ENCODE measurements at regions not wholly inside any gene's neighbourhood (a gene's known extent, or its start where the extent isn't known, plus 50 kb on each side); places are given as distances from the start of the nearest gene placed in this dataset.
A peak's percentile ranks its signal among the peaks of the same experiment; 100 is the strongest.

DNA sequence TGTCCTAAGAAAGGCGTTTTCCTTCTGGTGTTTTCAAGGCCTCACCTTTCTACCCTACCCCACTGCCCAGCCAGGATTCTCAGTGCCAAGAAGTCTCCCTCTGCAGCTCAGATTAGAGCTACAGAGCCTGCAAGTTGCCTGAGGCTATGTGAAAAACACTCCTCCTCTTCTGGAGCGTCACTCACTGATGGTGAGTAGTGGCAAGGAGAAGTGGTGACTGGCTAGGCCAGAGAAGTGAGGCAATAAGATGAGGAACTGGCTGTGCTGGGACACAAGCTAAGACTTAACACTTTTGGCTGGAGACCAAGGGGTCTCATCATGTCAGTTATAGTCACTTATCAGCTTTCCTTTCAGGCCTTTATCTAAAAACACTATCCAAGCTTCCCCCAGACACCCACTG, 86.7 kb upstream of the PRKAR2B start:
- DNase-seq (ENCODE audit: low read depth, low spot score), result no peak
- no peak for TF ChIP-seq ZNF274 (IDR thresholded peaks at IDR 0.05; ENCODE audit: low read depth, low read length)
- no peak for TF ChIP-seq SUZ12 (IDR thresholded peaks at IDR 0.05; ENCODE audit: extremely low read depth, insufficient read depth, insufficient read length)
- no peak for TF ChIP-seq YY1 (IDR thresholded peaks at IDR 0.05; ENCODE audit: insufficient read depth, insufficient read length)
- H3K4me1 ChIP-seq (ENCODE audit: insufficient read depth, insufficient read length), result peaks cover 8% of the 10 kb centered on the region
- H3K36me3 ChIP-seq (ENCODE audit: insufficient read depth, insufficient read length, low read length), result no peaks in the 10 kb centered on the region
- H3K27me3 ChIP-seq (ENCODE audit: insufficient read depth, insufficient read length), result no peaks in the 10 kb centered on the region
- no peaks in the 10 kb centered on the region for H3K9me3 ChIP-seq (ENCODE audit: insufficient read depth, low read length)
- H3K4me3 ChIP-seq (ENCODE audit: insufficient read length, low read depth), result no peak overlapping the region
- no peak overlapping the region for H3K9ac ChIP-seq (ENCODE audit: insufficient read length, low read depth)

DNA sequence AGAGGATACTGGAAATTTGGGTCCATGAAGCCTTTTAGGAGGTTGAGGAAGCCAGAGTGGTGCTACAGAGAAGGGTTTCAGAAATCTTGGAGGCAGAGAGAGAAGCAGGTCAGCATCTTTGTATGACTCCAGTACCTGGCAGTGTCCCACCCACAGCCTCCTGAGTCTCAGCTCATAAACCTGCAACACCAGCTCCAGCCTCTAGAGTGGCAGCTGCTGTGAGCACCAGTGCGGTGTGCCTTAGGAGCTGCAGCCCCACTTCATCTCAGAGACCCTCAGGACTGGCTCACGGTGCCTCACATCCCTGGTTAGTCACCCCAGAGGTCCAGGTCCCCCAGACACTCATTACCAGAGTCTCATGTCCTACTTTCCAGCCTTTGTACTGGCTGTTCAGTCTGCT, 84.8 kb upstream of the PRKAR2B start:
- H3K4me1 ChIP-seq (ENCODE audit: insufficient read depth, insufficient read length), result peaks cover 4% of the 10 kb centered on the region
- no peaks in the 10 kb centered on the region for H3K36me3 ChIP-seq (ENCODE audit: insufficient read depth, insufficient read length, low read length)
- H3K9ac ChIP-seq (ENCODE audit: insufficient read length, low read depth), result no peak overlapping the region
- peak; percentile 32 for DNase-seq (ENCODE audit: low read depth, low spot score)
- H3K27me3 ChIP-seq (ENCODE audit: insufficient read depth, insufficient read length), result no peaks in the 10 kb centered on the region
- no peak overlapping the region for H3K4me3 ChIP-seq (ENCODE audit: insufficient read length, low read depth)
- TF ChIP-seq SUZ12 (IDR thresholded peaks at IDR 0.05; ENCODE audit: extremely low read depth, insufficient read depth, insufficient read length), result no peak
- no peak for TF ChIP-seq ZNF274 (IDR thresholded peaks at IDR 0.05; ENCODE audit: low read depth, low read length)
- no peak for TF ChIP-seq YY1 (IDR thresholded peaks at IDR 0.05; ENCODE audit: insufficient read depth, insufficient read length)
- H3K9me3 ChIP-seq (ENCODE audit: insufficient read depth, low read length), result no peaks in the 10 kb centered on the region

DNA sequence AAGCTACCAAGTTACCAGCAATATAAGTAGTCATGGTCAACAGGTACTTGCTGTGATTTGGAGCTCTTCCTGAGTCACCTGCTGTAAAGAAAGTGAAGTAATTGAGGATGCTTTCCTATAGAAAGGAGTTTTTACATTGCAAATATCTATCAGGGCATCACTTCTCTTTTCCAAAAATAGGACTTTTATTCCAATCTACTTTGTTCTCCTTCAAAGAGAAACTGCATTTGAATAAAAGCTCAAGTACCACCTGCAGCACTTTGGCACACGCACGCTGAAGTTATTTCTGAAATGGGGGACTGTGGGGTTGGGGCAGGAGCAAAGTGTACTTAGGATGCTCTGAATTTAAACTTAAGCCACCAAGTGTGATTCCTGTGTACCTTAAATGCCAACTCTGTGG, 81.8 kb upstream of the PRKAR2B start:
- H3K4me3 ChIP-seq (ENCODE audit: insufficient read length, low read depth), result no peak overlapping the region
- TF ChIP-seq SUZ12 (IDR thresholded peaks at IDR 0.05; ENCODE audit: extremely low read depth, insufficient read depth, insufficient read length) (no peak), YY1 (IDR thresholded peaks at IDR 0.05; ENCODE audit: insufficient read depth, insufficient read length) (no peak), ZNF274 (IDR thresholded peaks at IDR 0.05; ENCODE audit: low read depth, low read length) (no peak)
- no peak for DNase-seq (ENCODE audit: low read depth, low spot score)
- no peak overlapping the region for H3K9ac ChIP-seq (ENCODE audit: insufficient read length, low read depth)
- H3K27me3 ChIP-seq (ENCODE audit: insufficient read depth, insufficient read length), result no peaks in the 10 kb centered on the region
- peaks cover 12% of the 10 kb centered on the region; the same call in 1 of the 2 replicates for H3K9me3 ChIP-seq (ENCODE audit: insufficient read depth, low read length)
- H3K36me3 ChIP-seq (ENCODE audit: insufficient read depth, insufficient read length, low read length), result no peaks in the 10 kb centered on the region
- no peaks in the 10 kb centered on the region for H3K4me1 ChIP-seq (ENCODE audit: insufficient read depth, insufficient read length)

DNA sequence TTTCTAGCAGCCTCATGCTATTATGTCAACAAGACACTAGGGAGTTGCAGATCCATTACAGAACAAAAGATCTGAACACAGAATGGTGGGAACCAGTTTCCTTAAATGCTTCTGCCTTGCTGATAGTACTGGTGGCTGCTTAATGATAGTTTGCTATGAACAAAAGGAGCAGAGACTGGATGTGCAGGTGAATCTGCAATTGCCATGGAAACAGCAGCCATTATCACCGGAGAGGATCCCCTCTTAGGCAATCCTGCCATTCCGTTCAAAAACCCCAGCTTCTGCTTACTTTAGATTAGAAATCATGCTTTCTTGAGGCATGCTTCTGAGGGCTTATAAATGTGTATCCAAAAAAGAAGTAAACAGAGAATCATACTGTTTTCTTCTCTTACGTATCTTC, 80.0 kb upstream of the PRKAR2B start:
- no peaks in the 10 kb centered on the region for H3K36me3 ChIP-seq (ENCODE audit: insufficient read depth, insufficient read length, low read length)
- DNase-seq (ENCODE audit: low read depth, low spot score), result no peak
- no peak overlapping the region for H3K4me3 ChIP-seq (ENCODE audit: insufficient read length, low read depth)
- TF ChIP-seq ZNF274 (IDR thresholded peaks at IDR 0.05; ENCODE audit: low read depth, low read length) (no peak), SUZ12 (IDR thresholded peaks at IDR 0.05; ENCODE audit: extremely low read depth, insufficient read depth, insufficient read length) (no peak), YY1 (IDR thresholded peaks at IDR 0.05; ENCODE audit: insufficient read depth, insufficient read length) (no peak)
- no peaks in the 10 kb centered on the region for H3K27me3 ChIP-seq (ENCODE audit: insufficient read depth, insufficient read length)
- peaks cover 2% of the 10 kb centered on the region for H3K4me1 ChIP-seq (ENCODE audit: insufficient read depth, insufficient read length)
- H3K9ac ChIP-seq (ENCODE audit: insufficient read length, low read depth), result no peak overlapping the region
- peaks cover 12% of the 10 kb centered on the region; the same call in 1 of the 2 replicates for H3K9me3 ChIP-seq (ENCODE audit: insufficient read depth, low read length)

DNA sequence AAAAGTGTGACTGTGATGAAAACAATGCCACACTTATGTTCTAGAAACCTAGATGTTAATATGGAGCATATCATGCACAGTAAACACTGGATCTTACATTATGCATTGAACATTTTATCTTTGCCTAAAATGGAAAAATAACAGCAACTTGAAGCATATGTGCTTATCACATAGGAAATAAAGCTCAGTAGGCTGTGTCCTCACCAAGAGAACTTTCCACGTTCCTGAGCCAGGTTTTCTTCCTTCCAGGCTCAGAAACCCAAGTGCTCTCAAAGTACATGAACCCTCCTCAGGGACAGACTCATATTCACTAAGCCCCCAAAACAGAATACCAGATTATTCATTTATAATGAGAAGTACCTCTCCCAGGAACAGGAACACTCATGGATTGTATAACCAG, 79.4 kb upstream of the PRKAR2B start:
- TF ChIP-seq SUZ12 (IDR thresholded peaks at IDR 0.05; ENCODE audit: extremely low read depth, insufficient read depth, insufficient read length) (no peak), YY1 (IDR thresholded peaks at IDR 0.05; ENCODE audit: insufficient read depth, insufficient read length) (no peak), ZNF274 (IDR thresholded peaks at IDR 0.05; ENCODE audit: low read depth, low read length) (no peak)

DNA sequence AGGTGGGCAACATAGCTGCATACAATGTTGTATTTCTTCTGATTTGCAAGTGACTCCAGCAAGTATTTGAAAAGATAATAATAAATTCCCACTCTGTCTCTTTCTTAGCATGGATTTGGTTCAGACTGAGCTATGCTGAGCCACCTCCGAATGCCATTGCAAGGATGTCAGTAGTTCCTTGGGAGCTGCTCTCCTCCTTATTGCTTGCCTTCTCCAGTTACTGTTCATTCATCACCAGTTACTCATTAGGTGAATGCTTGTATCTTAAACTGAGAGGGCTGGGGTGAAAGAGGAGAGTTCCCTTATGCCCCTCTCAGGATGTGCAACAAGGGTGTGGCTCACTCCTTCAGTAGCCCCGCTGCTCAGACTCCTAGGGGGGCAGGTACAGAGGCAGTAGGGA, 78.4 kb upstream of the PRKAR2B start:
- Histone ChIP-seq H3K36me3 (ENCODE audit: insufficient read depth, insufficient read length, low read length) (no peaks in the 10 kb centered on the region), H3K4me3 (ENCODE audit: insufficient read length, low read depth) (no peak overlapping the region), H3K9ac (ENCODE audit: insufficient read length, low read depth) (no peak overlapping the region), H3K9me3 (ENCODE audit: insufficient read depth, low read length) (peaks cover 12% of the 10 kb centered on the region; the same call in 1 of the 2 replicates), H3K27me3 (ENCODE audit: insufficient read depth, insufficient read length) (no peaks in the 10 kb centered on the region), H3K4me1 (ENCODE audit: insufficient read depth, insufficient read length) (peaks cover 2% of the 10 kb centered on the region)
- no peak for DNase-seq (ENCODE audit: low read depth, low spot score)
- TF ChIP-seq SUZ12 (IDR thresholded peaks at IDR 0.05; ENCODE audit: extremely low read depth, insufficient read depth, insufficient read length) (no peak), ZNF274 (IDR thresholded peaks at IDR 0.05; ENCODE audit: low read depth, low read length) (no peak), YY1 (IDR thresholded peaks at IDR 0.05; ENCODE audit: insufficient read depth, insufficient read length) (no peak)

More for the DNA sequence above, 79.4 kb upstream of the PRKAR2B start:
- peaks cover 2% of the 10 kb centered on the region for H3K4me1 ChIP-seq (ENCODE audit: insufficient read depth, insufficient read length)
- H3K36me3 ChIP-seq (ENCODE audit: insufficient read depth, insufficient read length, low read length), result no peaks in the 10 kb centered on the region
- no peak overlapping the region for H3K4me3 ChIP-seq (ENCODE audit: insufficient read length, low read depth)
- H3K27me3 ChIP-seq (ENCODE audit: insufficient read depth, insufficient read length), result no peaks in the 10 kb centered on the region
- peaks cover 12% of the 10 kb centered on the region; the same call in 1 of the 2 replicates for H3K9me3 ChIP-seq (ENCODE audit: insufficient read depth, low read length)
- H3K9ac ChIP-seq (ENCODE audit: insufficient read length, low read depth), result no peak overlapping the region
- no peak for DNase-seq (ENCODE audit: low read depth, low spot score)

DNA sequence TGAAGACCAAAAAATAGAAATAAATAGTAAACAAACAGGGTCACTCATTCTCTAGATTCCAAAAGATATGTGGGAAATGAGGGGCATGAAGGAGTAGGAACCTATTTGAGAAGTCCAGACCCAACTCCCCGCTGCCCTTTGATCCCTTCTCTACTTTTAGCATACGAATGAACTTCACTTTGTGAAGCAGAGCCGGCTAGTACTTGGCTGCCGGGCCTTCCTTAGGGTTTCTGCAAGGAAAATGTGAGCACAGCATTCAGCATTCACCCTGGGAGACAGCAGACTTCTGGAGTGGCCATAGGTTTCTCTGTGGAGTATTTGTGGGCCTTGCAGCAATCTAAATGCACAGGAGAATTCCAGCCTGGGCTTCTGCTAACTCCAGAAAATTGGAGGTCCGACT, 76.3 kb upstream of the PRKAR2B start:
- Histone ChIP-seq H3K9me3 (ENCODE audit: insufficient read depth, low read length) (peaks cover 12% of the 10 kb centered on the region; the same call in 1 of the 2 replicates), H3K4me1 (ENCODE audit: insufficient read depth, insufficient read length) (peaks cover 2% of the 10 kb centered on the region), H3K27me3 (ENCODE audit: insufficient read depth, insufficient read length) (no peaks in the 10 kb centered on the region), H3K9ac (ENCODE audit: insufficient read length, low read depth) (no peak overlapping the region), H3K36me3 (ENCODE audit: insufficient read depth, insufficient read length, low read length) (no peaks in the 10 kb centered on the region), H3K4me3 (ENCODE audit: insufficient read length, low read depth) (no peak overlapping the region)
- DNase-seq (ENCODE audit: low read depth, low spot score), result peak; percentile 51
- TF ChIP-seq ZNF274 (IDR thresholded peaks at IDR 0.05; ENCODE audit: low read depth, low read length) (no peak), YY1 (IDR thresholded peaks at IDR 0.05; ENCODE audit: insufficient read depth, insufficient read length) (no peak), SUZ12 (IDR thresholded peaks at IDR 0.05; ENCODE audit: extremely low read depth, insufficient read depth, insufficient read length) (no peak)
